GM18861 (cell line): ENCODE measurements at regions not wholly inside any gene's neighbourhood (a gene's known extent, or its start where the extent isn't known, plus 50 kb on each side); places are given as distances from the start of the nearest gene placed in this dataset.
"Not testable (repeated sequence)": the region's sequence is repeated elsewhere in the genome, so short reads cannot be mapped to it uniquely, and the experiment has no call there.

Experiments
- ATAC-seq: cut with Tn5 transposase; IDR thresholded peaks from one replicate; pipeline ENCODE4 v1.9.1; 2021; ENCODE audit not compliant: unreplicated experiment

GRCh38 chr13:65264066-65264465, 1966.1 kb downstream of the PCDH9 start:
- ATAC-seq: no peak

DNA sequence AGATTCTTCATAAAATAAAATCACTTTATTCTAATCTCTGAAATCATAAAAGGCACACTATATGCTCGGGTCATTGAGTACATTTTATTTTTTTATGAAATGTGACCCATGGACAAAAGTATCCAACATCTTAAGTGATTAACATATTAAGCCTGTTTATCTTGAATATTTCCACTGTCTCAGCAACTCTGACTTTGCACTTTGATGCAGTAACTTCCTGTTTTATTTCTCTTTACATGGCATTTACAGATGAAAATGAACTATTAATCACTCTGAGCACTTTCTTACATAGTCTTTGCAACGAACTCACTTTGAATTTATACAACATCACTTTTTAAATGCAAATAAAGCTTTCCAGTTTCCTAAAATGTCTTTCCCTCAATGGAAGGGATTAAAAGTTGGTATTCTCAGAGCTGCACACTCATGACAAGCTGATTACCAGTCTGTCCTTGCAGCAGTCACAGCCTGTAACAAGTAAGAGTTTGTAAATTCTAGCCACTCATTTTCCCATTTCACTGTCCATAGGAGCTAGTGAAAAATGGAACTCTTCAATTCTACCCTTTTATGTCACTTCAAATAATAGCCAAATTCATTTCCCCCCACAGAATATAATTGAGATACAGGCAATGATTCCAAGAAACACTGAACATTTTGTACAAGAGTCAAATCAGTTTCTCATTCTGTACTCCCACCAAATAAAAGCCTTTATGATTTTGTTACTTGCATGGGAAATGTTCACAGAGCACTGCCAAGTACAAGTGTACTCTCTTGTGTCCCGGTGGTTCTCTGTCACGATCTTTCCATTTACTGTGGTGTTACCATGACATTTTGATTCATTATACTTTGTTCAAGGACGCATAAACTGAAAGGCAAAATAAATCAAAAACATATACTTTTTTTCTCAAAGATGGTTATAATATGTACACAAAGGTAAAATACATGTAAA, 1968.9 kb downstream of the PCDH9 start:
- ATAC-seq: no peak

GRCh38 chr13:65240773-65241172, 1989.4 kb downstream of the PCDH9 start:
- no peak for ATAC-seq

GRCh38 chr13:65236841-65237418, 1993.2 kb downstream of the PCDH9 start:
- no peak for ATAC-seq

DNA sequence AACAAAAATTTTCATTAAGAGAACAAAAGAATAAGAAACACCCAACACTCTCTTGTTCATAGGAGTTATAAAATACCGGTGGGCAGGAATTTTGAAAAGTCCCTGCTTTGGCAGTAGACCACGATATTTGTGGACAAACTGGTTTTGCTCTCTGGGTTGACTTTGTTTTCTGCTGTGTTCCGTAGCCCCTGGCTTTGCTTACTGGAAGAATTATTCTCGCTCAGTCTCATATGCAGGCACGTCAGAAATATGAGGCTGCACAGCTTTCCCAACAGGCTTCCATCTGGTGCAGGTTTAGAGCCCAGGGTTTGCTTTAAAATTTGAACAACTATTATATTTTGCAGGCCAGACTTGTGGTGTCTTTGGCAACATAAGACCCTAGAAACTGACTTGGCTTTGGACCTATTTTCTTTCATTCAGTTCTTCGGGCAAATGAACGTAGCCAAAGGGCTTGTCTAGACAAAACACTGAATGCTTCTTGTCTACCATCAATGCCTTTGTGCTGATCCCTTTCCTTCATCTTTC, 2012.6 kb downstream of the PCDH9 start:
- no peak for ATAC-seq

- ATAC-seq: not testable (repeated sequence)
These were observed 2027.3 kb downstream of the PCDH9 start for GRCh38 chr13:65202845-65203244.

DNA sequence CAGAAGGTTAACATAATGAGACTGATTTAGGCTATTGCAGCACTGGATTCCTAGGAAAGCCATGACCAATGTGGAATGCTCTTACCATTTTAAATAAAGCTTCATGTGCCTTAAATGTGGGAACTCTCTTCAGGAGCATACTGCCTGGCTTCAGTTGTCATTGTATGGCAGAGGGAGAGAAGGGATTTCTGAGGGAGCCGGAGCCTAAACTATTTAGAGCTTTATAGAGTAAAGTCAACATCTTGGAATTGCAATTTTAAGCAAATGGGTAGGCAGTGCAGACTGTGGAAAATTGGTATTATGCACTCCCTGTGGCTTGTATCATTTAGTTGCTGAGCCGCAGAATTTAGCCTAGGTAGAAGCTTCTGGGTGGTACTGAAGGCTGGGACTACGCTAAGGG, 2041.4 kb downstream of the PCDH9 start:
- ATAC-seq: no peak

DNA sequence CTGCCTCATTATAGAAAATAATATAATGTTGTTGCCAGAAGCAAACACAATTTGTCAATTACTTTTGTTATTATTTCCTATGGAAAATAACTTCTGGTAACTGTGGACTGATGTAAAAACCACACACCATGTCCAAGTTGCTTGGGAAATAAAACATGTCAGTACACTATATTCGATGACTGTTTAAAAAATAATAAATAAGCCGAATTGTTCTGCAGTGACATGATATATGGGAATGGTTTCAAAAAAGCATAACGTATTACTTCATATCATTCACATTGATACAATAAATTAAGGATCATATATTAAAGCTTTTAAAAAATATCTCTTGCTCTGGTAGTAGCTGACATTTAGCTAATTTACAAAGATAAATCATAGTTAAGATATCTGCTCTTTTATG, 2062.1 kb downstream of the PCDH9 start:
- ATAC-seq: no peak

DNA sequence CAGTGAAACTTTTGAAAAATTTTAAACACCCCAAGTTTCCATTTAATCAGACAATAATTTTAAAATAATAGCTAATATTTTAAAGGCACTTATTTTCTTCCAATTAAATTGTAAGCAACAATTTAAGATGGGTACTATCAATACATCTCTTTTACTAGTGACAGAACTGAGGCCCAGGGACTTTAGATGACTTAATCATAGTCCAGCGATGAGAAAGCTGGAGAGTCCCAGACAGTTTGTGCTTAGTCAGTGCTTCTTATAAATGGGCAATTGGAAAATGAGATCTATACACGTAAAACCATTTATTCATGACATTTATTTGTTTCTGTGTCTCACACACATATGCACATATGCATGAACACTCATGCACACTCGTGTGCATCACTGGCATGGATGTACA, 2063.5 kb downstream of the PCDH9 start:
- no peak for ATAC-seq

DNA sequence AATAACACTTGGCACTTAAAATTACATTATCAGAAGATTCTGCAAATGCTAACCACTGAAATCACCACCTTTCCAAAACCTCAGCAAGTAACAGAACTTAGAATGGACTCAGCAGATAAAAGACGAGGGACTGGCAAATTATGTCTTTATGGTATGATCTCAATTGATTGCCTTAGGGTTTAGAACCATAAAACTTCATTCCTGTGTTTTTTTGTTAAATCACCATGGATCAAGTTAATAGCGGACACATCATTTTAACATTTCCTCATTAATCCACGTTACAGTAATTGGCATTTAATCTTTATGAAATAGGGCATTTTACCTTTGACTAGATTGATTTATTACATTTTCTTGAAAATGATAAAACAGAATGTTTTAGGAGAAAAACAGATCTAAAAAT, 2070.3 kb downstream of the PCDH9 start:
- no peak for ATAC-seq

GRCh38 chr13:65155861-65156260, 2074.3 kb downstream of the PCDH9 start:
- no peak for ATAC-seq

- ATAC-seq: no peak
These were observed 2075.3 kb downstream of the PCDH9 start for GRCh38 chr13:65154661-65155447.

- ATAC-seq: no peak
These were observed 2080.4 kb downstream of the PCDH9 start for GRCh38 chr13:65149687-65150086.

DNA sequence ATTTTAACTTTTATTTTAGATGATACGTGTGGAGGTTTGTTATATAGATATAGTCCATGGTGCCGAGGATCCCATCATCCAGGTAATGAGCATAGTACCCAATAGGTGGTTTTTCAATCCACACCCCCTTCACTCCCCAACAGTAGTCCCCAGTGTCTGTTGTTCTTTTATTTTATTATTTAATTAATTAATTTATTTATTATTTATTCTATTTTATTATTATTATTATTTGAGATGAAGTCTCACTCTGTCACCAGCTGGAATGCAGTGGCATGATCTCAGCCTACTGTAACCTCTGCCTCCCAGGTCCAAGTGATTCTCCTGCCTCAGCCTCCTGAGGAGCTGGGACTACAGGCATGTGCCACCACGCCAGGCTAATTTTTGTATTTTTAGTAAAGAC, 2086.2 kb downstream of the PCDH9 start:
- no peak for ATAC-seq

DNA sequence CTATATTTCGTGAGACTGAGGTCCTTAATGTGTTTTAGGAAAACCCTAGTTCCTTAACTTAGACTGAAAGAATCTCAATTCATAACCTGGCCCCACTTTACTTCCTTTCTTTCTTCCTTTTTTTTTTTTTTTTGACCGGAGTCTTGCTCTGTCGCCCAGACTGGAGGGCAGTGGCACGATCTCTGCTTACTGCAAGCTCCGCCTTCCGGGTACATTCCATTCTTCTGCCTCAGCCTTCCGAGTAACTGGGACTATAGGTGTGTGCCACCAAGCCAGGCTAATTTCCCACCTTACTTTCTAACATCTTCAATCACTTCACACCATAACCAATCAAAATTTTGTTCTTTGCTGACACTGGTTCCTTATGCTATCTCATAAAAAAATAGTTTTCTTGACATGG, 2097.0 kb downstream of the PCDH9 start:
- no peak for ATAC-seq

- ATAC-seq: no peak
These were observed 2104.9 kb downstream of the PCDH9 start for GRCh38 chr13:65125236-65125635.

DNA sequence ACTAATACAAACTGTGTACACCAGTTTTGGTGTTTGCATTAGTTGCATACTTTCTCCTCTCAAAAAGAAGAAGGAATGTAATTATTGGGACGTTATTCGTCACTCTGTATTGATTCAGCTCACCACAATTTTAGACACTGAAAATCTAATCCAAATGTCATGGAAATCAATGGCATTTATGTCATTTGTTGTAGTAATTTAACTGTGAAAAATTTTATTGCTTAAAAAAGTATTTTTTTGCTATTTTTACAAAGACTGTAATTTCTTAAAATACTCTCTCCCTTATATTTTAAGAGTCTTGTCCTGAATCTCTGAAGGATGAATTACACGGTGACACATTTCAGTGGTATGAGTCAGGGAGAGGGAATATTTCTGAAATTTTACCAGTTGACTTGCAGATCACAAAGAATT, 2117.6 kb downstream of the PCDH9 start:
- no peak for ATAC-seq

DNA sequence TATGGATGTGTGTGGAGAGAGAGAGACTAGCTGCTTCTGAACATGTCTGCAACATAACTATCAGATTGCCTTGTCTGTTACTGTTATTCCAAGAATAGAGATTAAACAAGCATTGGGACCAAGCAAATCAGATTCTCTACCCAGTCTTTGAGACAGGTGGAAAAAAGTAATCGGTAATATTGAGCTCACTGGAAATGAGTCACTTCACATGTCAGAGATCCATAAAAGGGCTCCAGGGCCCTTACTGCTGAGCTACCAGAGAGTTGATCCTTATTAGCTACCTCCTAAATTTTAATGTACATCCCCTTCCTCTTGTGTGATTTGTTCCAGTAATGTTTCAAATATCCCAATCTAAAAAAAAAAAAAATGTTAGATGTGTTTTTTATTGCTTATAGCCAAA, 2118.0 kb downstream of the PCDH9 start:
- no peak for ATAC-seq

GRCh38 chr13:65111223-65111622, 2118.9 kb downstream of the PCDH9 start:
- ATAC-seq: no peak

DNA sequence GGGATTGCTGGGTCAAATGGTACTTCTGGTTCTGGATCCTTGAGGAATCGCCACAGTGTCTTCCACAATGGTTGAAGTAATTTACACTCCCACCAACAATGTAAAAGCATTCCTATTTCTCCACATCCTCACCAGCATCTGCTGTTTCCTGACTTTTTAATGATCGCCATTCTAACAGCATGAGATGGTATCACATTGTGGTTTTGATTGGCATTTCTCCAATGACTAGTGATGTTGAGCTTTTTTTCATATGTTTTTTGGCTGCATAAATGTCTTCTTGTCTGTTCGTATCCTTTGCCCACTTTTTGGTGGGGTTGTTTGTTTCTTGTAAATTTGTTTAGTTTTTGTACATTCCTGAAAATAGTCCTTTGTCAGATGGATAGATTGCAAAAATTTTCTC, 2125.7 kb downstream of the PCDH9 start:
- not testable (repeated sequence) for ATAC-seq

GRCh38 chr13:65103351-65103750, 2126.8 kb downstream of the PCDH9 start:
- no peak for ATAC-seq
